Caco-2 (cell line): ENCODE measurements at regions not wholly inside any gene's neighbourhood (a gene's known extent, or its start where the extent isn't known, plus 50 kb on each side); places are given as distances from the start of the nearest gene placed in this dataset.

Experiments used
- BruUV-seq: library from RNA; stranded (reverse); fragments of 400-500 nt; replicated peaks from 2 replicates; lab custom pipeline; 2021; lab: Mats Ljungman, UMichigan
- CTCF ChIA-PET: fragments of 300-600 bp; sonication (Branson Sonifier 250); formaldehyde crosslinking; loops from one replicate; lab custom pipeline; 2022; ENCODE audit warnings: antibody characterized with exemption; lab: Charles Lee
- POLR2A ChIA-PET: fragments of 300-600 bp; sonication (Branson Sonifier 250); formaldehyde crosslinking; loops from one replicate; lab custom pipeline; 2022; ENCODE audit warnings: antibody characterized with exemption; lab: Charles Lee
- DNase-seq, 2 experiments: peaks; one replicate each; pipeline versions ENCODE4 v3.0.0 to v3.0.0-alpha.2; 2020 to 2022
- H3K27me3 ChIP-seq: replicated peaks from 2 replicates; pipeline ENCODE4 v1.6.0; 2011; ENCODE audit warnings: low read length; ENCODE audit not compliant: control insufficient read depth, insufficient read depth
- H3K36me3 ChIP-seq: 2 replicates; pipeline ENCODE4 v1.5.1; 2011; ENCODE audit warnings: low read length; ENCODE audit not compliant: control insufficient read depth, insufficient read depth
- H3K4me1 ChIP-seq: fragments of 250-450 bp; sonication (Bioruptor Pico); 2 replicates; pipeline ENCODE4 v1.5.1; 2020; ENCODE audit warnings: mild to moderate bottlenecking
- H3K4me3 ChIP-seq: 2 replicates; pipeline ENCODE4 v1.5.1; 2011; ENCODE audit warnings: low read depth, mild to moderate bottlenecking, control low read depth, low read length
- H3K9me3 ChIP-seq: fragments of 250-450 bp; sonication (Bioruptor Pico); 2 replicates; pipeline ENCODE4 v1.5.1; 2020; ENCODE audit warnings: mild to moderate bottlenecking, moderate library complexity
- H3K27ac Mint-ChIP-seq: one replicate; pipeline ENCODE4 v1.8.0; 2022; ENCODE audit warnings: mixed read lengths; ENCODE audit not compliant: unreplicated experiment
- H3K27me3 Mint-ChIP-seq: one replicate; pipeline ENCODE4 v1.8.0; 2022; ENCODE audit warnings: mixed read lengths; ENCODE audit not compliant: insufficient read depth, unreplicated experiment
- H3K36me3 Mint-ChIP-seq: one replicate; pipeline ENCODE4 v1.8.0; 2022; ENCODE audit warnings: mild to moderate bottlenecking, mixed read lengths; ENCODE audit not compliant: insufficient read depth, unreplicated experiment
- H3K4me1 Mint-ChIP-seq: one replicate; pipeline ENCODE4 v1.8.0; 2022; ENCODE audit warnings: low read depth, mixed read lengths; ENCODE audit not compliant: unreplicated experiment
- H3K4me3 Mint-ChIP-seq: one replicate; pipeline ENCODE4 v1.8.0; 2022; ENCODE audit warnings: mild to moderate bottlenecking, moderate library complexity, mixed read lengths; ENCODE audit not compliant: unreplicated experiment
- H3K9me3 Mint-ChIP-seq: one replicate; pipeline ENCODE4 v1.8.0; 2022; ENCODE audit warnings: mixed read lengths; ENCODE audit not compliant: unreplicated experiment
- CTCF ChIP-seq, 2 experiments: fragments of 200-600 bp in 1 of 2; IDR thresholded peaks; 1 replicate in 1 of 2; 2 replicates in 1 of 2; pipeline versions ENCODE4 v1.5.1 to v1.8.0; 2011 to 2022; ENCODE audit warnings: antibody characterized with exemption in 1 of 2, control low read depth in 1 of 2, inconsistent platforms in 1 of 2, low read depth in 1 of 2, low read length in 1 of 2, mild to moderate bottlenecking in 1 of 2, moderate library complexity in 1 of 2; ENCODE audit not compliant: insufficient read depth in 1 of 2, severe bottlenecking in 1 of 2, unreplicated experiment in 1 of 2
- intact Hi-C: fragments of 100-400 bp; cut with micrococcal nuclease; formaldehyde crosslinking; loops from one replicate; pipeline ENCODE4 v1.10.0; 2022; ENCODE audit not compliant: unreplicated experiment

GRCh38 chr12:90076851-90077319 lies 368.2 kb upstream of the ATP2B1 start:
- intact Hi-C loops = no loop called here
- Histone ChIP-seq H3K4me1 (peaks cover 5% of the 10 kb centered on the region; the same call in 1 of the 2 replicates), H3K4me3 (no peak overlapping the region), H3K27me3 (no peaks in the 10 kb centered on the region), H3K9me3 (no peaks in the 10 kb centered on the region), H3K36me3 (no peaks in the 10 kb centered on the region)
- H3K4me1 Mint-ChIP-seq = peaks cover under 1% of the 10 kb centered on the region
- ChIA-PET POLR2A (no interaction called here), CTCF (no interaction called here)
- H3K36me3 Mint-ChIP-seq = no peaks in the 10 kb centered on the region
- H3K4me3 Mint-ChIP-seq = no peak overlapping the region
- no peak for TF ChIP-seq CTCF (IDR thresholded peaks at IDR 0.05; ENCODE audit: insufficient read depth in 1 of 2, low read depth in 1 of 2, low read length in 1 of 2, severe bottlenecking in 1 of 2, unreplicated experiment in 1 of 2)
- no peak for DNase-seq
- H3K9me3 Mint-ChIP-seq = peaks cover 13% of the 10 kb centered on the region
- no peaks in the 10 kb centered on the region for H3K27me3 Mint-ChIP-seq
- BruUV-seq = no TSS peak
- H3K27ac Mint-ChIP-seq = no peak overlapping the region

GRCh38 chr12:90075685-90076084 lies 367.0 kb upstream of the ATP2B1 start:
- Histone ChIP-seq H3K4me3 (no peak overlapping the region), H3K27me3 (no peaks in the 10 kb centered on the region), H3K36me3 (no peaks in the 10 kb centered on the region), H3K4me1 (peaks cover 7% of the 10 kb centered on the region), H3K9me3 (no peaks in the 10 kb centered on the region; the same call in 1 of the 2 replicates)
- Mint-ChIP-seq H3K27ac (no peak overlapping the region), H3K4me1 (peaks cover 12% of the 10 kb centered on the region), H3K36me3 (no peaks in the 10 kb centered on the region), H3K9me3 (peaks cover 25% of the 10 kb centered on the region), H3K27me3 (no peaks in the 10 kb centered on the region), H3K4me3 (no peak overlapping the region)
- intact Hi-C loops = no loop called here
- no peak for TF ChIP-seq CTCF (IDR thresholded peaks at IDR 0.05; ENCODE audit: insufficient read depth in 1 of 2, low read depth in 1 of 2, low read length in 1 of 2, severe bottlenecking in 1 of 2, unreplicated experiment in 1 of 2)
- POLR2A ChIA-PET = no interaction called here
- CTCF ChIA-PET = no interaction called here
- DNase-seq = no peak
- BruUV-seq = no TSS peak

GRCh38 chr12:90074086-90074485 lies 365.4 kb upstream of the ATP2B1 start:
- Histone ChIP-seq H3K4me3 (no peak overlapping the region), H3K27me3 (no peaks in the 10 kb centered on the region), H3K9me3 (no peaks in the 10 kb centered on the region; the same call in 1 of the 2 replicates), H3K4me1 (peaks cover 12% of the 10 kb centered on the region), H3K36me3 (no peaks in the 10 kb centered on the region)
- no peak for TF ChIP-seq CTCF (IDR thresholded peaks at IDR 0.05; ENCODE audit: insufficient read depth in 1 of 2, low read depth in 1 of 2, low read length in 1 of 2, severe bottlenecking in 1 of 2, unreplicated experiment in 1 of 2)
- Mint-ChIP-seq H3K9me3 (peaks cover 35% of the 10 kb centered on the region), H3K27me3 (no peaks in the 10 kb centered on the region), H3K4me1 (peaks cover 20% of the 10 kb centered on the region), H3K27ac (no peak overlapping the region), H3K36me3 (no peaks in the 10 kb centered on the region), H3K4me3 (no peak overlapping the region)
- POLR2A ChIA-PET = no interaction called here
- no peak for DNase-seq
- CTCF ChIA-PET = no interaction called here
- intact Hi-C loops = no loop called here
- no TSS peak for BruUV-seq
